Activated CD4-positive, alpha-beta T cell treated with anti-CD3 and anti-CD28 coated beads, Interleukin-10, Interleukin-2, amounts not matched to agents 100 ng/mL and 50 ng/mL, durations not matched to agents 16 hours and 8 hours (primary cell): ENCODE measurements at regions not wholly inside any gene's neighbourhood (a gene's known extent, or its start where the extent isn't known, plus 50 kb on each side); places are given as distances from the start of the nearest gene placed in this dataset.

Experiments
- DNase-seq: peaks from one replicate; pipeline ENCODE4 v3.0.0-alpha.2; 2020

DNA sequence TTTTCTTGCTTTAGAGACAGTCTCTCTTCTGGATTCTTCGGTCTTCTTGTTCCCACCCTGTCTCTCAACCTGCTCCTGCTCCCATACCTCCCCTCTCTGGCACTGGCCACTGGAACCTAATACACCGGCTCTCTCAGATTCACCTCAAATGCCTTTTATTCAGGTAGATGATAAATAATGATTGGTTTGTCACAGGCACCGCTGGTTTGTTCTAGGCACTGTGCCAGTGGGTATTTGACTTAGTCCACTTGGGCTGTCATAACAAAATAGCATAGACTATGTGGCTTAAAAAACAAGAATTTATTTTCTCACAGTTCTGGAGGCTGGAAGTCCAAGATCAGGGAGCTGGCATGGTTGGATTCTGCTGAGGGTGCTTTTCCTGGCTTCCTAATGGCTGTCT lies 278.2 kb upstream of the STT3B start:
- DNase-seq = no peak

DNA sequence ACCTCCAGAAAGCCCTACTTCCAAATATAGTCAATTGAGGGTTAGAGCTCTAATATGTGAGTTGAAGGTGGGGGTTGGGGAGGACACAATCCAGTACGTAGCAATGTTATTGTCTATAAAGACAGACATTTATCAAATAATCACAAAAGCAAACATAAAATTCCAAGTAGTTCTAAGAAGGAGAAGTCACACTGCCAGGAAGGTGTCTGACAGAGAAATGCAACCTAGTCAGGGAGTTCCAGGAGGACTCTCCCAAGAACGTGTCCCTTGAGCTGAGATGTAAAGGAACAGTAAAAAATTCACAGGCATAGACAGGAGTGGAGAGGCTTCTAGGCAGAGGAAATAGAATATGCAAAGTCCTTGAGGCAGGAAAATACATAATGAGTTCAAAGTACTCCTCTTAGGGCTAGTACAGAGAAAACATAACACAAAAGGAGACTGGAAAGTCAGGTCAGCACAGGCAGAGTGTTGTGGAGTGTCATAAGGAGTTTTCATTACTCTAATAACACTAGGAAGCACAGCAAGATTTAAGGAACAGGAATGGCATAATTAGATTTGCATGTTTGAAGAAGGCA lies 277.6 kb upstream of the STT3B start:
- no peak for DNase-seq

DNA sequence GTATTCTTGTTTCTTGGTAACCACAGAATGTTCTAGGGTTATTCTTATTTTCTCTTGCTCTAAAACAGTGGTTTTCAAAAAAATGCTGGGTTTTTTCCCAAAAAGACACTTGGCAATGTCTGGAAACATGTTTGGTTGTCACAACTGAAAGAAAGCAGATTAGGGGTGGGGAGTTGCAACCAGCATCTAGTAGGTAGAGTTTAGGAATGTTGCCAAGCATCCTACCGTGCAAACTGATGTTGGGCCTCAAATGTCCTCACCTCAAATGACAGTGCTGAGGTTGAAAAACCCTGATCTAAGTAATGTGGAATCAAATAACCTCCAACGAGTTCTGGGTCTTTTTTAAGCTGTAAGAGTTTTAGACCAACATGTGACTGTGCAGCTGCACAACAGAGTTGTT lies 270.5 kb upstream of the STT3B start:
- DNase-seq = no peak

DNA sequence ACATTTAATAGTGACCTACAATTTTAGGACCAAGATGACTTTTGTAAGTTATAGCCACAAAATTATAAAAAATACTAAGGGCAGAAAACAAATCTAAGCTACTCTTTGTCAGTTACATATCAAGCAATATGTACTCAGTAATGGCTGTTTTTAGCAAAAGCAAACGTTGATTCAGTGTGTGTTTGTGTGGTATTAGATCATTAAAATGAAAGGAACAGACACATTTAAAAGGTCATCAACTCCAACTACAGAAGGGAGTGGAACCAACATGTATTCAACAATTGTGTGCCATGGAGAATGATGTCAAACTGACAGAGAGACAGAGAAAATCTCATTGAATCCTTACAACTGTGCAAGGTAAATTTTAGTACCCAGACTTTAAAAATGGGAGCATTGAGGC lies 268.8 kb upstream of the STT3B start:
- no peak for DNase-seq

DNA sequence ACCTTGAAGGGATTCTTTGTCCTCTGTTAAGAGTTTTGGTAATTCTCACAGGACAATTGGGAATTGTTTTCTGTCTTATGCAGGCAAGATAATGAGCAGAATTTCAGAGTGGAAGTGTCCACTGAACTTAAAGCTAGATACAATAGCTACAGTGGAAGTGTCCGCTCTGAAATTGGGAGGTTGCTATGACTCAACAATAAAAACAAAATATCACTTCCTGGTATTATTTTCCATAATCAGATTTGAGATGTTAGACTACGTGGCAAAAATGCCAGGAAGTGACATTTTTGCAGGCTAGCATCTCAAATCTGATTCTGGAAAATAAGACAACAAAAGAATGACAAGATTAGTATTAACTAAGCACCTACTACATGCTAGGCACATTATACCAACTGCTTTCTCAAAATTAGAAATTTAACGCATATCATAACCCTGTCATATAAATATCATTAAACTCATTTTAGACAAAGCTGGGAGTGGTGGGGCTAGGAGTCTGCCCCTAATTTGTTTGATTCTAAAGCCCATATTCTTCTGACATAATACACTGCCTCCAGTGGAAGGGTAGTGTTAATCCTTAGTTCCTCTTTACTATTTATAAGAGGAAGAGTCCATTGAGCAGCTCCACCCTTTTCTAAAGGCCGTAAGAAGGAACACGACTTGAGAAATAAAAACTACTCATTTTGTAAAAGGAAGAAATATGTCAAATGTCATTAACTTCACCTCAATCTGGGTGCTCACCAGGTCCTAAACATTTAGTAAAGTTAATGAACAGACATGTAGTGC lies 266.9 kb upstream of the STT3B start:
- DNase-seq = no peak

DNA sequence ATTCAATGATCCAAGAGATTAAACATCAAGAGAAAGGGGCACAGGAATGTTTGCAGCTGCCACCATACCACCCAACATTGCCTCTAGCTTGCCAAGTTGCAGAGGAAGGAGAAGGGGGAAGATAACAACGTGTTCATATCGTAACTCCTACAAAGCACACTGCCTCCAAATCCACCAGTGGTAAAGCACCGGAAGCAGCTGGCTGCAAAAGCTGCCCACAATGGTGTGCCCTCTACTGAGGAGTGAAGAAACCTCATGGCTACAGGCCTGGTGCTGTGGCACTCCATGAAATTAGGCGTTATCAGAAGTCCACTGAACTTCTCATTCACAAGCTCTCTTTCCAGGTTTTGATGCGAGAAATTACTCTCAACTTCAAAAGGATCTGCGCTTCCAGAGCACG lies 263.9 kb upstream of the STT3B start:
- peak; percentile 26 for DNase-seq

DNA sequence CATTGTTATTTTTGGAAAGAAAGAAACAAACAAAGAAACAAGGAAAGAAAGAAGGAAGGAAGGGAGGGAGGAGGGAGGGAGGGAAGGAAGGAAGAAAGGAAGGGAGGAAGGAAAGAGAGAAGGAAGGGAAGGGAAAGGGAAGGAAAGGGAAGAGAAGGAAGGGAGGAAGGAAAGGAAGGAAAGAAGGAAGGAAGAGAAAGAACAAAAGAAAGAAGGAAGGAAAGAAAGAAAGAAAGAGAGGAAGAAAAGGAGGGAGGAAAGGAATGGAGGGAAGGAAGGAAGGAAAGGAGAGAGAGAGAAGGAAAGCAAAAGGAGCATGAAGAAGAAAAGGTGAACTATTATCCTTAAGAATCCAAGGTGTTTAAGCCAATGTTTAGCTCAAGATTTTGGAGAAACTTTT lies 262.7 kb upstream of the STT3B start:
- no peak for DNase-seq

DNA sequence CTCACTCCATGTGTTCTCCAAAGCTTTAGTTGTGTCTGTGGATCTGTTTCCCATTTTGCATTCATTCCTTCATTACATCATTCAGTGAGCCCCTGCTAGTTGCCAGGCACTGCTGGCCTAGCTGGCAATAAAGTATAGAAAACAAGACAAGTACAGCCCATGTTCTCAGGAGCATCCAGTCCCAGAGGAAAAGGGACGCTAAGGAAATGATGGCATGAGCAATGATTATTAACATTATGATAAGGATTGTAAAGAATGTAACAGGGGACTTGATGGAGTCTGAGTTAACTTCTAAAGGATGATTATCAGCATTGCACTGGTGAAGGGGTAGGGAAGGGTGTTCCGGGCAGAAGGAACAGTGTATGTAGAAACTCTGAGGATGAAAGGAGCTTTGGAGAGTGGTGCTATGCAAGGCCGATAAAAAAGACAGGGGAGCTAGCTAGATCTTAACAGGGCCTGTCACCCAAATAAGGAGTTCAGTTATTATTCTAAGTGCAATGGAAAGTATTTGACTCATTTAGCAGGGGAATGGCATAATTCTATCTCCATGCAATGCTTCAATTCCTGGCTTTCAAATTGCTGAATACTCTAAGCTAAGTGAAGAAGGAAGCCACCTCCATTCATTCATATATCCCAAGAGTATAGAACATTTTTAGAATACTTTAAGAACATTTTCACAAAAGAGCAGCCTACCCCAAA lies 258.2 kb upstream of the STT3B start:
- DNase-seq = no peak

DNA sequence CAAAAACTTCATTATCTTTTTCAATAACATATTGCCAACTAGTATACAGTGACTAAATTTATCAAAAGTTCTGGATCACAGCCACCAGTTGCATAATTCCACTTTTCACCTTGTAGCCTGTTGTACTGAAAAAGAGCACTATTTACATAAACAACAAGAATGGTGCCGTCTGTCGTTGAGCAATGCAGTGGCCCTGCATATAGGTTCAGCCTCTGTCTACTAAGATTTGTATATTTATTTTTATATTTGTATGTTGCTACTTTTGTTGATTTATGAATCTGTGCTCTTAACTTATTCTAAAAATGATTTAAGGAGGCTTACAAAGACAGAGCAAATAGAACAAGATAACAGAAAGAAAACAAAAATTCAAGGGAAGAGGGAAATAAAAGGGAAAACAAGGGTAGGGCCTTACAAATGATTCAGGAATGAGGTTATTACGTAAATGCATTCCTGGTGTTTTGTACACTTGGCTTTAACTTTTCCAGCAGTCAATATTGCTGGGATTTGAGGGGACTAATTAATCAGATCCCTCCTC lies 257.6 kb upstream of the STT3B start:
- no peak for DNase-seq

DNA sequence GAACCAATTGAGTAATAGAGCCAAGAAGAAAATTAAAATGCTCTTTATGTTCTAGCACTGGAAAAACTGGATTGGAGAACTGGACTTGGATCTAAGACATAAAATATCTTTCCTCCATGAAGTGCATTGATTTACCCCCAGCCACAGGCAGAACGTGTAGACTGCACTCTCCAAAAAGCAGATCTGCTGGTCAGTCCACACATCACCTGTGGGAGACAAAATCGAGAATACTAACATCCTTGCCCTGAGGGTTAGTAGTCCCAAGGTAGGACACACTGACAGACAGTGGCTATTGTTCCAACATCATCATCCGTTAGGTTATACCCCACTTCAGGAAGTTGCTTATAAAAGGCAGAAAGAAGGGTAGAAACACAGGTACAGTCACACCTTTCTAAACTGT lies 257.1 kb upstream of the STT3B start:
- DNase-seq = no peak

DNA sequence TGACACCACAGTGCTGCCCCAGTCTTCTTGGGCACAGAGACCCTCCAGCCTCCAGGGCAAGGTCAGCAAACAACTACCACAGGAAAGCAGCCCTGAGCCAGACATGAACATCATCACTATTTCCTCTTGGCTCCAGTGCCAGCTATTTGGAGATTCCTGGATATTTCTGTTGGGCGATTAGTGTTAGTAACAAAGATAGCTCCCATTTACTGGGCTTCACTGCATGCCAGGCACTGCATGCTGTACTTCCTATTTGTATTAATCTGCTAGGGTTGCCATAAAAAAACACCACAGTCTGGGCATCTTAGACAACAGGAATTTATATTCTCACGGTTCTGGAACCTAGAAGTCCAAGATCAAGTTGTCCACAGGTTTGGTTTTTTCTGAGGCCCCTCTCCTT lies 255.1 kb upstream of the STT3B start:
- DNase-seq = no peak

DNA sequence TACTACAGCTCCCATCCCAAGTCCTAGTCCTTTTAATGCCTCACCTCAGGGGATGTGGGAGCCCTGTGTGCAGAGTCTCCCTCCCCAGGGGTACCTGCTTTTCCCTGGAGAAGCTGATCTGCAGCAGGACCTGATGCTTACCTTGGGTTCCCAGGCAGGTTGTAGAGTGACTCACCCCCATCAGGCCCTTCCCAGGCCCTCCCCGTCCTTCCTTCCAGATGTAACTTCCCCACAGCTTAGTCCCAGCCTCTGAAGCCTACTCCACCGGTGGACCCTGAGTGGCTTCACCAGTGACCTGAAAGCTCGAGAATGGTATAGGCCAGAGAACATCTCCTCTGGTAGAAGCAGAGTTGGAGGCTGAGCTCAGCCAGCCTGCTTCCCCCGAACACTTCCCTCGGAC lies 254.2 kb upstream of the STT3B start:
- DNase-seq = no peak

DNA sequence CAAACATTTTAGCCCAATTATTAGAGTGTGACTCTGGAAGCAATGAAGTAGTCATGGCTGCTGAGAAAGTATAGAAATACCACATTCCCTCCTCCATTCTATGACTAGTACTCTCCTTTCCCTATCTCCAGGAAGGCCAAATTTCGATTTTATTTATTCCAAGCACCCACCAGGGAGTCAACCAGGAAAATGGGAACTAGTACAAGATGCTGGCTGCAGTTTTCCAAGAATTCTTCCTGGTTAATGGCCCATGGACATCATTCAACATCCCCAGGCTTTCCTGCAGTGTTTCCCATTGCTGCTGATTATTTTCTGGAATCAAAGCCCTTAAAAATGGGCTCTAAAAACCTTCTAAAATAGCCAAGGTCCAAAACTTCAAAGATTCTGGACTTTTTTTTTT lies 247.9 kb upstream of the STT3B start:
- DNase-seq = no peak

DNA sequence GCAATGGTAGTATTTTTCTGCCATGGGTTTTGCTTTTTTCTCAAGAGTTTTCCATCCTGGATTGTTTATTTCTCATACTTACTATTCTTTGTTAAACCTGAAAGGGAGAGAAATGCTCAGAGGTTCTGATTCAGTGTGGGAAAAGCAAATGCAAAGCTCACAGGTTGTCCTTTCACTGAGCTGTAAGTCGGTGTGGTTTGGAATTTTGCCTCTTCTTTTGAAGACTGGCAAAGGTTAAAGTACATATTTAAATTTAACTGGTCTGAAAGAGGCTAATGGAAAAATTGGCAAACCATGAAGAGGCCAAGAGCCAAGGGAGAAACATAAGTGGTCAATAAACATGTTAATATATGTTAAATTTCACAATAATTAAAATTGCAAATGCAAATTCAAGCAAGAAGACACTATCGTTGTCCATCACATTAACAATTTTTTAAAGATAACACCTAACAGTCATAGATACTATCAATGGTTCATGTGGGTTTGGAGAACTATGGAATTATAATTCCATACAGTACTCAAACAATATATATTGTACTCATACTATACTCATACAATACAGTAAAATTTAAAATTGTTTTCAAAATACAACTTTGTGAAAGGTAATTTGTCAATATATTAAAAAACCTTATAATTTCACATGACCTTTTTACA lies 246.8 kb upstream of the STT3B start:
- no peak for DNase-seq

DNA sequence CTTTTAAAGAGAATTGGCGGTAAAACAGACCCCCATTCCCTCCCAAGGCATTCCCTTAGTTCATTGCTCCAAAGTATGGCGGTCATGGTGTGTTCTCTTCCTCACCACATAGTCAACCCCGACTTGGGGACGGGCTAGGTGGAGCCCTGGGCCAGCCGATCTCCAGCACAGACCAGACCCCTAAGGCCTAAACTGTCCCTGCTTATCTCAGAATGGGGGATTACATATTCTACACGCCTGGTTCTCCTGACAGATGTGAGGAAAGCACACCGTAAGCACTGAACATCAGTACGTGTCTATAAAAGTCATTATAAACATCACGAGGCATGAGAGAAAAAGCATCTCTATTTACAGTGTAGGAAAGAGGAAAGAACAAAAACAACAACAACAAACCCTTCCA lies 244.5 kb upstream of the STT3B start:
- no peak for DNase-seq

DNA sequence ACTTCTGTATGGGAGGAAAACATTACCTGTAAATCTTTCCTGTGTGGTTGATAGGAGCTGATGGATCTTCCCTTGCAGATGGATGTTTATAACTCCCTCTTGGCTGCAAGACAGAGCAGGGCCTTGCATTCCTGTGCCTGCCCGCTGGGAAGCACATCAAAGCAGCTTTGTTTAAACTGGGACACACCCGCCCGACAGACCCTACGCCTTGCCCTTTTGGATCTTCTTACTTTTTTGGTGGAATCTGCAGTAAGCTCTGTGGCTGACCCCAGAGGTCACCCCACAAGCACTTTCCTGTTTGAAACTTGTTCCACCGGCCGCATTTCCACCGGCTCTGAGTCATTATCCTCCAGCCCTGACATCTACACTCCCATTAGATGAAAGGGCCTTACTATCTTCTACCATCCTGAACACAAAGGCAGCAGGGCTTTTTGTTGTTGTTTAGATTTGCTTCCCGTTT lies 244.1 kb upstream of the STT3B start:
- DNase-seq = peak; percentile 76

DNA sequence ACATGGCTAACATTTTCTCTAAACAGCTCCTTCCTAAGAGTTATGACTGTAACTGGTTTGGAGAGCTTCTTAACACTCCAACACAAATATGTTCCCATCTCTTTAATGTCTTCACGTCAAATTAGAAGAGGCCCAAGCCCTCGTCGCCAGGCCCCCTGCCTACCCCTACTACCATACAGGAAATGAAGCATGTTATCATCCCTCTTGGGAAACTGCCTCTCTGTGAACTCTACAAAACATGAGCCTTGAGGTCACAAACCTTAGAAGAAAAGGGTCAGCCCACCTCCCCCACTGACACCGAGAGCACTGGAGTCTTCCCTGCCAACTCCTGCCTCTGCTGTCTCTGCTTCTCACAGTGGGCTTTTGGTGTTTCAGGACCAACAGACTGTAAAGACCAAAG lies 243.1 kb upstream of the STT3B start:
- DNase-seq = no peak

DNA sequence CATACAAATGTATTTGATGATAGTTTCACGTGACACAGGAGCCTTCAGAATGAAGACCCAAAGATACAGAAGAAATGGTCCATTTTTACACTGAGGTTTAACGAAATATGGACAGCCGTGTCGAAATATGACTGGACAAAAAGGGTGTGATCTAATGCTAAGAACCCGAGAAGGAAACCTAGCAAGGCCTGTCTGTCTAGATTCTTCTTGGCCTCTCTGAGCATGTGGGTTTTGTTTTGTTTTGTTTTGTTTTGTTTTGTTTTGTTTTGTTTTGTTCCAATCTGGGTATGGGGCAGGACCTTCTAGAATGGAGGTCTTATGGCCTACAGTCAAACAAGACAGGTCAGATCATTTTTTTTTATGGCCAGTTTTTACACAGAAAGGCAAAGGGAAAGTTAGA lies 242.7 kb upstream of the STT3B start:
- no peak for DNase-seq

DNA sequence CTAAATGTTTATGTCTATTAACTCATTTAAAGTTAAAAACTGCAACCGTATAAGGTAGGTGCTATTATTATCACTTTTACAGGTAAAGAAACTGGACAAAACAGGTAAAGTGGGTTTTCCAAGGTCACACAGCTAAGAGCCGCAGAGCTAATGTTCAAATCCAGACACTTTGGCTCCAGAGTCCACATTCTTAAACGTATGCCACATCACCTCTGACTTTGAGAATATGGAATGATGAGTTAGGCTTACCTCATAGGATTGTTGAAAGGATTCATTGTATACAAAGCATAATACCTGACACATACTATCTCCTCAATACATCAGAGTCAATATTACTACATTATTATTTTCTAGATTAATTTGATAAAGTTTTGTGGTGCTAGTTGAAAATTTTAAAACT lies 240.9 kb upstream of the STT3B start:
- DNase-seq = no peak

DNA sequence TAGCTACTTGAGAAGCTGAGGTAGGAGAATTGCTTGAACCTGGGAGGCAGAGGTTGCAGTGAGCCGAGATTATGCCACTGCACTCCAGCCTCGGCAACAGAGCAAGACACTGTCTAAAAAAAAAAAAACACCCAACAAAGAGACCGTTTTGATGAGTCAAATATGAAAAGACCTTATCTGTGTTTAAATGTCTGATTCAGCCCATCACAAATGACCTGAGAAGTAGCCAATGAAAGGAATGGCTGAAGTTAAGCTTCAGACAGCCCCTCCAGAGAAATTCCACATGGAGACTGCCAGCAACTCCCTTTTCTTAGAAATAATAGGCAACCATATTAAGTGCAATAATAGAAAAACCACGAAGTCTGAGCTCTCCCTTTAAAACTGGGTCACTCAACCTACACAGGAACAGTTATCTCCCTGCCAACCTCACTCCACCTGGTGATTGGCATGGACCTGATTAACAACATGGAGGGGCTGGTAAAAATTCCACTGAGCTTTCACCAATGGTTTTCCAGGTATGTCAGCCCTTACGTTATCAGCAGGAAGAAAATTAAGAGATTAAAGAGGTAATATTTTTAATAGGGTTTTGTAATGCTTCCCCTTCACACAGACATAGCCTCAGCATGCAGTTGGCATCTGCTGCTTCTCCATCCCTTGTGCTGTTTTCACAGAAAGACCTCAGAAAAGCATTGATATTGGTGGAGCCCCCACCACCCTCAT lies 238.1 kb upstream of the STT3B start:
- no peak for DNase-seq

DNA sequence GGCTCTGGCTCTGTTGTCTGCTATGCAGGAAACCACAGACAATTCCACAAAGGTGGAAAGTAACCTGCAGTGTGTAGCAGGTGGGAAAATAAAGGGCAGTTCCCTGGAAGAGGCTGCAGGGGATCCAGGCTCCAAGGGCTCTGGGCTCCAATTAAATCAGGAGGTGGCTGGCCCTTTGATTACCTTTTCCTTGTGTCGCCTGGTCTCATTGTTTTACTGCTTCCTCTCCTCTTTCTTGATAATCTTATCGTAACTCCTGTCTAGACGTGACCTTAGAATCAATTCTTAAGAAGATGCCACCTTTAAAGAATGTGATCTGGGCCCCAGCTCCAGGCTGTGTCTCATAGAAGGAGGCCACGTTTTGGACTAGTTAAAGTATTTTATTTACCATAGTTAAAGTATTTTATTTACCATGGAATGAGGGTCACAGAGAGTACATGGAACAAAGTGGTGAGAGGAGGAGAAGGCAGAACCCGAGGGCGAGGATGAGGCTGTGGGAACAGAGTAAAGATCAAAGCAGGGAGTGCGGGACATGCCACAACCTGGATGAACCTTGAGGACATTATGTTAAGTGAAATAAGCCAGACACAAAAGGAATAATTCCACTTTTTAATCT lies 237.5 kb upstream of the STT3B start:
- DNase-seq = no peak

DNA sequence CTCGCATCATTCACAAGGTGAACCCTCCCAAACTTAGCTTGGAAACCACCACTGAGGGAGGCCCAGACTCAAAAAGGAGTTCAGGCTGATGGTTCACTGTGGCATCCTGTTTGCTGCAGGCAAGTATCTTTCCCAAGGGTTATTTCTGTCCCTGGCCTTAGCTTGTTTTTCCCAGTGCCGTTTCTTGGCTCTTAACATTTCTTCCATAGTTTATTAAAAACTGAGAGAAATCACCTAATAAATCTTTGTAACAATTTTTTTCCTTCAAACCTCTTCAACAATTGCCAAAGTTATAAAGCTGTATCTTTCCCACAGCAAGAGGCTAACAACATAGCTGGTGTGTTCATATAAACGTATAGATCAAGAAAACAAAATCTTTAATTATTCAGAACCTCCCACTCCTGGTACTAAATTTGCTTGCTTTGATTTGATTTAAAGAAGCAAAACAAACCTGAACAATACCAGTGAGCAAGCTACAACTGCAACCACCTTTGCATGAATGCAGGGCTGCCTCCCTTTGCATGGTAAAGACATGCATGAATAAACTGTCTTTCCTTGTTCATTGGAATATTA lies 234.9 kb upstream of the STT3B start:
- DNase-seq = no peak
